ENCODE measurements at regions not wholly inside any gene's neighbourhood (a gene's known extent, or its start where the extent isn't known, plus 50 kb on each side); places are given as distances from the start of the nearest gene placed in this dataset.
"Not testable (repeated sequence)": the region's sequence is repeated elsewhere in the genome, so short reads cannot be mapped to it uniquely, and the experiment has no call there.

DNA sequence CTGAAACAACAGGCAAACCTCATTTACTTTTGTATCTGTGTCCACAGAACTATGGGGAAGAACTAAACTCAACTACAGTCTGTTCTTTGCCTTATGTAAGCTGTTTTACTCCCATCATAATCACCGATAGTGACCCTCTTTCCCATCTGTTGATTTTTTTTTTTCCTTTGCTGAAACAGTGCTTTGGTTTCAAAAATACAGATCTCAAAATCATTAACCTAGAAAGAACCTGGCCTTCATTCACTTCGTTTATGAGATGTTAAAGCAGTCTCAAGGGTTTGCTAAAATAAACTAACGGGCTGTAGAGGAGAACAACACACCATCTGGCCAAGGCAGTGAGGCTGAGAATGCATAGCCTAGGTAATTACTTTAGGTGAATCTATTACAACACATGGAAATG is 706.6 kb upstream of the ZNF608 start:
- DNase-seq, result no peak

GRCh38 chr5:125455041-125455440 is 708.6 kb upstream of the ZNF608 start:
- DNase-seq, result no peak

DNA sequence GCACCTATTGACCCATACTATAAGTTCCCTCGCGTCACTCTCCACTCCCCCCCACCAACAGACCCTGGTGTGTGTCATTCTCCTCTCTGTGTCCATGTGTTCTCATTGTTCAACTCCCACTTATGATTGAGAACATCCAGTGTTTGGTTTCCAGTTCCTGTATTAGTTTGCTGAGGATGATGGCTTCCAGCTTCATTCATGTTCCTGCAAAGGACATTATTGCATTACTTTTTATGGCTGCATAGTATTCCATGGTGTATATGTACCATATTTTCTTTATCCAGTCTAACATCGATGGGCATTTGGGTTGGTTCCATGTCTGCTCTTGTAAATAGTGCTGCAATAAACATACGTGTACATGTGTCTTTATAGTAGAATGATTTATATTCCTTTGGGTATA is 709.6 kb upstream of the ZNF608 start:
- not testable (repeated sequence) for DNase-seq

DNA sequence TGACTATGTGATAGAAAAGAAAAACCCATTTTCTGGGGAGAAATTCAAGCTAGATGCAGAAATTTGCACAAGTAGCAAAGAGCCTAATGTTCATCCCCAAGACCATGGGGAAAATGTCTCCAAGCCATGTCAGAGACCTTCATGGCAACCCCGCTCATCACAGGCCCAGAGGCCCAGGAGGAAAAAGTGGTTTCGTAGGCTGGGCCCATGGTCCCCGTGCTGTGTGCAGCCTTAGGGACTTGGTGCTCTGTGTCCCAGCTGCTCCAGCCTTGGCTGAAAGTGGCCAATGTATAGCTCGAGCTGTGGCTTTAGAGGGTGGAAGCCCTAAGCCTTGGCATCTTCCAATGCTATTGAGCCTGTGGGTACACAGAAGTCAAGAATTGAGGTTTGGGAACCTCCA is 711.2 kb upstream of the ZNF608 start:
- no peak for DNase-seq

DNA sequence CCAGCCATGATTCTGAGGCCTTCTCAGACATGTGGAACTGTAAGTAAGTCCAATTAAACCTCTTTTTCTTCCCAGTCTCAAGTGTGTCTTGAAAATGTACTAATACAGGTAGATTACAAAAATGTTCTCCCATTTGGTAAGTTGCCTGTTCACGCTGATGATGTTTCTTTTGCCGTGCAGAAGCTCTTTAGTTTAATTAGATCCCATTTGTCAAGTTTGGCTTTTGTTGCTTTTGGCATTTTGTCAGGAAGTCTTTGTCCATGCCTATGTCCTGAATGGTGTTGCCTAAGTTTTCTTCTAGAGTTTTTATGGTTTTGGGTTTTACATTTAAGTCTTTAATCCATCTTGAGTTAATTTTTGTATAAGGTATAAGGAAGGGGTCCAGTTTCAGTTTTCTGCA is 712.5 kb upstream of the ZNF608 start:
- DNase-seq, result not testable (repeated sequence)

DNA sequence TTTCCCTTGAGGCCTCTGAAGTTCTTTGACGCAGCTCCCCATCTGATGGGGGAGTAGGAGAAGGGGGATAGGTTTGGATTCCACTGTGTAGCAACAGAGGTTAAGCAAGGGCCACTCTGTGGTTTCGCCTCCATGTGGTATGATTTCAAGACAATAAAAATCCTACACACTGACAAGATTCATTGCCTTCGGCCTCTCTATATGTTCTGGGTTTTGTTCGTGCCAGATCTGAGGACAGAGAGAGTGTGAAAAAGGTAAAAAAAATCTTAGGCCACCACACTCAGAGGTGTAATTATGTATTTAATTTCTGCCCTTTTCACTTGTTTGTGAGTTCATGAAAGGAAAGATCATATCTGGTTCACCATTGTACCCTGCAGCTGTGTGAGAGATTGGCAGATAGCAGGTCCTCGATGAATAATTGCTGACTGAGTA is 715.2 kb upstream of the ZNF608 start:
- no peak for DNase-seq

- no peak for DNase-seq
Measured at GRCh38 chr5:125463466-125464092, 717.1 kb upstream of the ZNF608 start.

DNA sequence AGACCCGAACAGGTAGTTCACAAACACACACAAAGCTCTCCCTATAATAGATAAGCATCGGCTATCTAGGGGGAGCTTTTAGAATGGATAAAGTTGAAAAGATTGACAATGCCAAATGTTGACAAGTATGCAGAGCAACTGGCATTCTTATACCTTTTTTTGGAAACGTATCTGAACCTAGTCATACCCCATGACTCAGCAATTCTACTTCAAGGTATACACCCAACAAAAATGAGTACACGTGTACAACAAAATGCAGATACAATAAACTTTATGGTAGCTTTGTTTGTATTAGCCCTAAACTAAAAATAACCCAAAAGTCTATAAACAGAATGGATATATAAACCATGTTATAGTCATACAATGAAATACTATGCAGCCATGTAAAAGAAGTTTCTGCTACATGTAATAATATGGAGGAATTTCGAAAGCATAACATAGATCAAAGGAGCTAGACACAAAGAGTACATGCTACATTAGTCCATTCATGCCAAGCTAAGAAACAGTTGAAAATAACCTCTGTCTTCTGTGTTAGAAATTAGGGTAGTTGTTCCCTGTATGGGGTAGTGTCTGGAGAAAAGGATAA is 718.5 kb upstream of the ZNF608 start:
- no peak for DNase-seq

GRCh38 chr5:125465703-125466102 is 719.3 kb upstream of the ZNF608 start:
- DNase-seq, result no peak

GRCh38 chr5:125467222-125467621 is 720.8 kb upstream of the ZNF608 start:
- DNase-seq, result no peak

DNA sequence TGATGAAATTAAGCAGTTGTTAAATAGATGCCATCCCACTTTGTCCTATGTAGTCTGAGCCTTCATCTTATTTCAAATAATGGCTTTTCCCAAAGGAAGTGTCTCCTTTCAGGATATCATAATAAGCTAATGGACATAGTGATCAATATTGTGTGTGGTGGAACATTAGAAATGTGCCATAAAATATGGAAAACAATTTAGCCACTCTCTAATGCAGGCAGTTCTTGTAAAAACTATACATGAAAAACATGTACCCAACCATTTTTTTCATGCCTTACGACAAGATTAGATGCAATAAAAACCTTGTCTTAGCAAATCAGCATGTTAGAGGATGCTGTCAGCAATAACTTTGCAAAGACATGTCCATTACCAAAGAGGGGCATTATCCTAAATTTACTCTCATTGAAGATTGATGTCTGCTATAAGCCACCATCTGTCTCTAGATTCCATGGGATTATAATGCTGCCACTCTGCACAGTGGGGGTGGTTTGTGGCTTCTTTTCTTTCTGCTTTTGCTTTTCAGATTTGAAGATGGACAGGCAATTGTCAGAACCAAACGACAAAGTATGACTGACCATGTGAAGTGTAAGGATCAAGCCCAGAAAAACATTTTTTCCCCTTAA is 724.0 kb upstream of the ZNF608 start:
- no peak for DNase-seq

DNA sequence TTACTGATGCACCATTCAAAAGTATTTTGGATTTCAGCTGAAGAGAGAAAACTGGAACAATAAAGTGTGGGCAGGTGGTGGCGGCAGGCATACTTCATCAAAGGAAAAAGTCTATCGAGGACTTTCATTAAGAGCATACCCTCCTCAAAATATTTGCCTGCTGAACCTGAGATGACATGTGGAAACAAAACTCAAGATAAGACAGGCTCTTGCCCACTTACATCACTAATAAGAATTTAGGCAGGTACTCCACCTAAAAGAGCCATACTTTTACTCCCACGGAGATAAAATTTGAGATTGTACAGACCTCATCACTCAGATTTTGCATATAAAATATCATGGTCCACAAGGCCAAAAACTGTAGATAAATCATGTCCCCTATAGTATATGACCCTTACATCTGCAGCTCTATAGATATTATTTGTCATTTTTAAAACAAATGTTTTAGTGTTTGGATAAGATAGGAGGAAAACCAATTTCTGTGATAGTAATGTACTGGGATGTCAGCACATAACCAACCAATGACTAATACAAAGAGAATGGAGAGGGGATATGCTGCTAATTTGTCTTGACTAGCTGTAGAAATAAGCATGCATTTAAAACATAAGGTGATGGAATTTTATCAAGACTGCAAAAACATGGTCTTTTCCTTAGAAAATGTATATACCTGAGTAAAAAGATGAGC is 730.6 kb upstream of the ZNF608 start:
- DNase-seq, result no peak

- DNase-seq, result no peak
Measured at GRCh38 chr5:125477586-125477975, 731.1 kb upstream of the ZNF608 start.

DNA sequence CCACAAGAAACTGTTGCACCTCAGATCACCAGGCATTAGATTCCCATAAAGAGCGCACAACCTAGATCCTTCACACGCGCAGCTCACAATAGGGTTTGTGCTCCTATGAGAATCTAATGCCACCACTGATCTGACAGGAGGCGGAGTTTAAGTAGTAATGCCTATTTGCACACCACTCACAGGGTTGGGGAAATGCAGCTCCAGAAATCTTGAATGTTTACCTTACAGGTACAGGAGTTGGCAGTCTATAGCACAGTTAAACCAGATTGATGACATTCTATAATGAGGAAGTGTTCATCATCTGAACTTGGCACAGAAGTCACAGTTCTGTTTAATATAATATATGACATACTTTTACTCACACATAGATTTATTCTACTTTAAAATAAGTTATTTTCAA is 732.2 kb upstream of the ZNF608 start:
- DNase-seq, result no peak

- no peak for DNase-seq
Measured at GRCh38 chr5:125480911-125481310, 734.5 kb upstream of the ZNF608 start.

GRCh38 chr5:125481506-125482465 is 735.3 kb upstream of the ZNF608 start:
- DNase-seq, result no peak

GRCh38 chr5:125483609-125484008 is 737.2 kb upstream of the ZNF608 start:
- no peak for DNase-seq

DNA sequence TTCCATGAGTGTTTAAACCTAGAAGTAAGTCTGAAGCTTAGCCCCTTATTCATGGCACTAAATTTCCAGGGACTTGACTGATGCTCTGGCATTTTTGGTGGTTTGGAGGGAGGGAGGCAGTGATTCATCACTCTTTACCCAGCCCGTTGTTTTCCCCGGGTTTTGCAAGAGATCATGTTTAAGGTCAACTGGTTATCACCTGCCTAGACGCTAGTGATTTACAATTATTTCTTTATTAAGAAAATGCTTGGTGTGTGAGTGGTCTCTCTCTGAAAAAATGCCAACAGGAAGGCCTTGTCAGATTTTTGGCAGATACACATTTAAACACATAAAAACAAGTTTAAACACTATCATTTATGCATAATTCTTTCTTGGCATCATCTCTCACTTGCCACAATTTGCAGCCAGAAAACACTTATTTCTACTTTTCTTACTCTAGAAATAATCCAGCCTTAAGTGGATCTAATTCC is 737.9 kb upstream of the ZNF608 start:
- DNase-seq, result no peak

GRCh38 chr5:125484742-125485641 is 738.6 kb upstream of the ZNF608 start:
- DNase-seq, result no peak

DNA sequence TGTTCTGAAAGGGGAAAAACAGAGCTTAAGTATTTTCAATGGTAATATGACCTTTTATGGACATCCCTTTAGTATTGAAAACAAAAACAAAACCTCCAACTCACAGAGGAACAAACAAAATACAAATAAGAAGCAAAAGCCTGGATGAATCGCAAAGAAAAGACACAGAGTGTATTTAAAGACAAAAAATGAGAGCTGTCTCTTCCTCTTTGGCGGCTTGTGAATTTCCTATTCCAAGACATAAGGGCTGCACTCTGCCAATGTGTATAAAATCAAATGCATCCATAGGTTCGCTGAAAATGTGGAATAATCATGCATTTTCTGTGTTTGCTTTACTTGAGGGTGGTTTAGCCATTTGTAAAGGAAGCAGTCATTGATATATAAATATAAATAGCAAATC is 739.3 kb upstream of the ZNF608 start:
- DNase-seq, result no peak

DNA sequence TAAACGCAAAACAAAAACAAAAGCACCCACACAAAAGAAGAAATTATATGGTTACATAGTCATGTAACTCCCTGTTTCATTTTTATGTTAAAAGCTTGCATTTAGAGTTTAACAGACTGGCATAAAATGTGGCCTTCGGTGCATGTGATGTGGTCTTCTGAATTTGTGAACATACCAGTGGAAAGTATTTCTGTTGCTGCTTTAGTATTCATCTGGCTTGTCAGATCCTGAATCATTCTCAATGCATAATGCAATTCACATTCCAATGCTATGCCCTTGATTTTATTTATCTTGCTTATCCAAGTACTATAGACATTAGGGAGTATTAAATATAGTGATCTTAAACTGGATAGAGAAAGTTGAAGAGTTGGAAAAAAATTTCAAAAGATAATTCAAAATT is 740.2 kb upstream of the ZNF608 start:
- DNase-seq, result no peak

DNA sequence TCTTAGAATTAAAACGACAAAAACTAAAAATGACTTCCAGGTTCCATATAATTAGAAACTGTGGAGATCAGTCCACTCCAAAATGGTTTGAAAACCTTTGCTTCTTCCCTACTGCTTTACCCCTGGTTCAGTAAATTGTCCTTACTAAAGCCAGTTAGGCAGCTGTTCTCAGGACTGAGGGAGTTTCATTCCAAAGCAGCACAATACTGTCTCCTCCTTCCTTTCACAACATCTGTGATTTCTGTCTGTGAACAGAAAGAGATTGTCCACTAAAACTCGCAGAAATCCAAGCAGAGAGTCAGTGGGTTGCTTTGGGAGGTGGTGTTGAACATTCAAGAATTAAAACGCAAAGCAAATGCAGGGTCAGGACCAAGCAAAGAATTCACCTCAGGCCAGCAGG is 740.8 kb upstream of the ZNF608 start:
- no peak for DNase-seq
